PC-3 (cell line): ENCODE measurements at regions not wholly inside any gene's neighbourhood (a gene's known extent, or its start where the extent isn't known, plus 50 kb on each side); places are given as distances from the start of the nearest gene placed in this dataset.
"Not testable (repeated sequence)": the region's sequence is repeated elsewhere in the genome, so short reads cannot be mapped to it uniquely, and the experiment has no call there.

Source experiments
- EZH2 ChIP-seq: fragments of 300-600 bp; sonication (generic); IDR thresholded peaks from one replicate; pipeline ENCODE4 v1.6.1; 2017; ENCODE audit warnings: antibody characterized with exemption, mild to moderate bottlenecking, low read length; ENCODE audit not compliant: unreplicated experiment
- TF ChIP-seq, protein P1 (sequence below): fragments of 300-600 bp; sonication (generic); conservative IDR thresholded peaks from 2 replicates; pipeline ENCODE4 v1.5.1; 2017; ENCODE audit warnings: antibody characterized with exemption, low read depth, mild to moderate bottlenecking, low read length

DNA sequence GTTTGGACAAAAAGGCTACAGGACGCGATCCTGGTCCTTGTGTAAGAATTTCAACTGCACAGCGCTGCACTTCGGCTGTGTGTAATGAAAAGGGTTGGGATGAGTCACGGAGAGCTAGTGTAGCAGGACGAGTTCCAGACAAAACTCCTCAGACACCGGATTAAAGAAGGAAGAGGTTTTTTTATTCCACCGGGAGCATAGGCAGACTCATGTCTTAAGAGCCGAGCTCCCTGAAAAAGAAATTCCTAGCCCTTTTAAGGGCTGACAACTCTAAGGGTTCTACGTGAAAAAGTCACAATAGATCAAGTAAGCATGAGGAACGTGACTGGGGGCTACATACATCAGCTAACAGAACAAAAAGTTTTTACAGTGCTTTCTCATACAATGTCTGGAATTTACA is 54.8 kb upstream of the FAM90A1 start:
- TF ChIP-seq, protein P1, sequence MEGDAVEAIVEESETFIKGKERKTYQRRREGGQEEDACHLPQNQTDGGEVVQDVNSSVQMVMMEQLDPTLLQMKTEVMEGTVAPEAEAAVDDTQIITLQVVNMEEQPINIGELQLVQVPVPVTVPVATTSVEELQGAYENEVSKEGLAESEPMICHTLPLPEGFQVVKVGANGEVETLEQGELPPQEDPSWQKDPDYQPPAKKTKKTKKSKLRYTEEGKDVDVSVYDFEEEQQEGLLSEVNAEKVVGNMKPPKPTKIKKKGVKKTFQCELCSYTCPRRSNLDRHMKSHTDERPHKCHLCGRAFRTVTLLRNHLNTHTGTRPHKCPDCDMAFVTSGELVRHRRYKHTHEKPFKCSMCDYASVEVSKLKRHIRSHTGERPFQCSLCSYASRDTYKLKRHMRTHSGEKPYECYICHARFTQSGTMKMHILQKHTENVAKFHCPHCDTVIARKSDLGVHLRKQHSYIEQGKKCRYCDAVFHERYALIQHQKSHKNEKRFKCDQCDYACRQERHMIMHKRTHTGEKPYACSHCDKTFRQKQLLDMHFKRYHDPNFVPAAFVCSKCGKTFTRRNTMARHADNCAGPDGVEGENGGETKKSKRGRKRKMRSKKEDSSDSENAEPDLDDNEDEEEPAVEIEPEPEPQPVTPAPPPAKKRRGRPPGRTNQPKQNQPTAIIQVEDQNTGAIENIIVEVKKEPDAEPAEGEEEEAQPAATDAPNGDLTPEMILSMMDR, result not testable (repeated sequence)
- TF ChIP-seq EZH2, result not testable (repeated sequence)
